GM18502 (cell line): ENCODE measurements at regions not wholly inside any gene's neighbourhood (a gene's known extent, or its start where the extent isn't known, plus 50 kb on each side); places are given as distances from the start of the nearest gene placed in this dataset.

Experiments
- ATAC-seq: cut with Tn5 transposase; IDR thresholded peaks from one replicate; pipeline ENCODE4 v1.9.1; 2021; ENCODE audit warnings: mild to moderate bottlenecking; ENCODE audit not compliant: unreplicated experiment, poor library complexity

- no peak for ATAC-seq
Observed at GRCh38 chrX:14476205-14476604, 53.1 kb upstream of the GLRA2 start.

GRCh38 chrX:14449773-14450172 lies 79.6 kb upstream of the GLRA2 start:
- ATAC-seq: no peak

- ATAC-seq: no peak
Observed at GRCh38 chrX:14448406-14448805, 80.9 kb upstream of the GLRA2 start.

- ATAC-seq: no peak
Observed at GRCh38 chrX:14440106-14440505, 89.2 kb upstream of the GLRA2 start.

- no peak for ATAC-seq
Observed at GRCh38 chrX:14427614-14428013, 101.7 kb upstream of the GLRA2 start.

GRCh38 chrX:14420841-14421240 lies 108.5 kb upstream of the GLRA2 start:
- no peak for ATAC-seq

- no peak for ATAC-seq
Observed at GRCh38 chrX:14412686-14413085, 116.7 kb upstream of the GLRA2 start.

GRCh38 chrX:14411326-14411725 lies 118.0 kb upstream of the GLRA2 start:
- no peak for ATAC-seq

GRCh38 chrX:14409341-14409740 lies 120.0 kb upstream of the GLRA2 start:
- ATAC-seq: no peak

GRCh38 chrX:14406225-14406624 lies 123.1 kb upstream of the GLRA2 start:
- ATAC-seq: no peak

- no peak for ATAC-seq
Observed at GRCh38 chrX:14398725-14399124, 130.6 kb upstream of the GLRA2 start.

GRCh38 chrX:14389682-14390081 lies 139.7 kb upstream of the GLRA2 start:
- no peak for ATAC-seq

GRCh38 chrX:14386981-14387380 lies 142.4 kb upstream of the GLRA2 start:
- no peak for ATAC-seq

- no peak for ATAC-seq
Observed at GRCh38 chrX:14380044-14380443, 149.3 kb upstream of the GLRA2 start.

- no peak for ATAC-seq
Observed at GRCh38 chrX:14377427-14377826, 151.9 kb upstream of the GLRA2 start.

GRCh38 chrX:14363728-14364127 lies 165.6 kb upstream of the GLRA2 start:
- ATAC-seq: no peak

GRCh38 chrX:14362721-14363120 lies 166.6 kb upstream of the GLRA2 start:
- ATAC-seq: no peak

- no peak for ATAC-seq
Observed at GRCh38 chrX:14361435-14361834, 167.9 kb upstream of the GLRA2 start.

- no peak for ATAC-seq
Observed at GRCh38 chrX:14359727-14360126, 169.6 kb upstream of the GLRA2 start.

GRCh38 chrX:14359316-14359715 lies 170.0 kb upstream of the GLRA2 start:
- ATAC-seq: no peak

- ATAC-seq: no peak
Observed at GRCh38 chrX:14357314-14357713, 172.0 kb upstream of the GLRA2 start.

GRCh38 chrX:14356401-14356800 lies 172.9 kb upstream of the GLRA2 start:
- ATAC-seq: no peak

GRCh38 chrX:14355556-14355955 lies 173.8 kb upstream of the GLRA2 start:
- ATAC-seq: no peak
